Neuronal stem cell (in vitro differentiated cells): ENCODE measurements at regions not wholly inside any gene's neighbourhood (a gene's known extent, or its start where the extent isn't known, plus 50 kb on each side); places are given as distances from the start of the nearest gene placed in this dataset.

Experiments
- DNase-seq: peaks from one replicate; pipeline ENCODE4 v3.0.0-alpha.2; 2013; ENCODE audit warnings: low spot score
- H2AFZ ChIP-seq: one replicate; pipeline ENCODE4 v1.6.1; 2013; ENCODE audit warnings: mild to moderate bottlenecking, low read length, inconsistent platforms
- H2AK5ac ChIP-seq: 2 replicates; pipeline ENCODE4 v1.6.1; 2013; ENCODE audit warnings: low read depth, mild to moderate bottlenecking, inconsistent platforms, low read length, moderate library complexity, mixed read lengths
- H2BK120ac ChIP-seq: 2 replicates; pipeline ENCODE4 v1.6.1; 2013; ENCODE audit warnings: low read depth, mild to moderate bottlenecking, inconsistent platforms, low read length, moderate library complexity, mixed read lengths
- H2BK12ac ChIP-seq: one replicate; pipeline ENCODE4 v1.6.1; 2013; ENCODE audit warnings: low read length, inconsistent platforms
- H2BK15ac ChIP-seq: 2 replicates; pipeline ENCODE4 v1.6.1; 2013; ENCODE audit warnings: mild to moderate bottlenecking, low read length, inconsistent platforms, mixed read lengths
- H2BK5ac ChIP-seq: one replicate; pipeline ENCODE4 v1.6.1; 2013; ENCODE audit warnings: inconsistent platforms, mild to moderate bottlenecking, low read length, moderate library complexity
- H3K14ac ChIP-seq: one replicate; pipeline ENCODE4 v1.6.1; 2013; ENCODE audit warnings: low read length, inconsistent platforms
- H3K18ac ChIP-seq: 2 replicates; pipeline ENCODE4 v1.6.1; 2013; ENCODE audit warnings: low read length, inconsistent platforms
- H3K23ac ChIP-seq: 2 replicates; pipeline ENCODE4 v1.6.1; 2013; ENCODE audit warnings: low read depth, mild to moderate bottlenecking, mixed read lengths, low read length, inconsistent platforms; ENCODE audit not compliant: poor library complexity
- H3K27ac ChIP-seq: replicated peaks from 3 replicates; pipeline ENCODE4 v1.5.1; 2013; ENCODE audit warnings: low read length, inconsistent platforms
- H3K27me3 ChIP-seq, 3 experiments: 2 replicates each; pipeline ENCODE4 v1.6.1; 2013; ENCODE audit warnings: low read length in 3 of 3, mild to moderate bottlenecking in 2 of 3, inconsistent platforms in 1 of 3, low read depth in 1 of 3, mixed read lengths in 1 of 3, moderate library complexity in 1 of 3; ENCODE audit not compliant: control insufficient read depth in 3 of 3, insufficient read depth in 3 of 3
- H3K36me3 ChIP-seq, 2 donors: replicated peaks in 1 of 2; 2 replicates each; pipeline ENCODE4 v1.6.1; 2013; ENCODE audit warnings: low read length in 2 of 2; ENCODE audit not compliant: control insufficient read depth in 2 of 2, insufficient read depth in 2 of 2
- H3K4ac ChIP-seq: 2 replicates; pipeline ENCODE4 v1.6.1; 2013; ENCODE audit warnings: inconsistent platforms, mild to moderate bottlenecking, low read length, moderate library complexity
- H3K4me1 ChIP-seq, 2 donors: 1 replicate in 1 of 2; 2 replicates in 1 of 2; pipeline ENCODE4 v1.6.1; 2013; ENCODE audit warnings: low read length in 2 of 2, low read depth in 1 of 2; ENCODE audit not compliant: control insufficient read depth in 2 of 2, insufficient read depth in 1 of 2
- H3K4me2 ChIP-seq: one replicate; pipeline ENCODE4 v1.6.1; 2013; ENCODE audit warnings: mild to moderate bottlenecking, low read length, inconsistent platforms; ENCODE audit not compliant: insufficient read depth, poor library complexity, severe bottlenecking
- H3K4me3 ChIP-seq, 2 donors: 2 replicates each; pipeline ENCODE4 v1.5.1; 2013; ENCODE audit warnings: low read length in 2 of 2, mild to moderate bottlenecking in 2 of 2, inconsistent platforms in 1 of 2, moderate library complexity in 1 of 2
- H3K79me1 ChIP-seq: one replicate; pipeline ENCODE4 v1.6.1; 2013; ENCODE audit warnings: low read depth, mild to moderate bottlenecking, inconsistent platforms, low read length, moderate library complexity
- H3K9ac ChIP-seq: one replicate; pipeline ENCODE4 v1.6.1; 2013; ENCODE audit warnings: mild to moderate bottlenecking, low read depth, low read length, inconsistent platforms; ENCODE audit not compliant: poor library complexity
- H3K9me3 ChIP-seq, 2 donors: replicated peaks in 1 of 2; 2 replicates each; pipeline versions ENCODE3 to v1.6.1; 2013; ENCODE audit warnings: low read length in 2 of 2, mild to moderate bottlenecking in 2 of 2, inconsistent platforms in 1 of 2, low read depth in 1 of 2, mixed read lengths in 1 of 2, moderate library complexity in 1 of 2; ENCODE audit not compliant: control insufficient read depth in 2 of 2, insufficient read depth in 1 of 2
- H4K8ac ChIP-seq: one replicate; pipeline ENCODE4 v1.6.1; 2013; ENCODE audit warnings: low read depth, mild to moderate bottlenecking, inconsistent platforms, low read length, moderate library complexity
- H4K91ac ChIP-seq: one replicate; pipeline ENCODE4 v1.6.1; 2013; ENCODE audit warnings: low read length, low read depth, mild to moderate bottlenecking, inconsistent platforms; ENCODE audit not compliant: poor library complexity
- WGBS, 2 donors: extraction: QIAGEN DNeasy Blood & Tissue Kit; methylation state at CpG; one replicate each; pipeline ENCODE4 v1.1.7; 2013; ENCODE audit warnings: missing lambda C conversion rate in 2 of 2, mixed read lengths in 1 of 2; ENCODE audit not compliant: insufficient read length in 2 of 2, insufficient replicate concordance in 1 of 2; ENCODE audit errors: extremely low coverage in 2 of 2; 5-methylcytosine and 5-hydroxymethylcytosine counted together

- Histone ChIP-seq H3K27ac (no peak overlapping the region), H3K23ac (no peak overlapping the region), H2BK5ac (no peak overlapping the region), H3K4me3 (no peak overlapping the region), H4K91ac (no peak overlapping the region), H4K8ac (no peak overlapping the region), H3K4me2 (no peak overlapping the region), H3K79me1 (no peaks in the 10 kb centered on the region), H2AK5ac (no peak overlapping the region), H3K4ac (no peak overlapping the region), H2BK120ac (no peak overlapping the region), H3K4me1 (peaks cover 0 to 1% of the 10 kb centered on the region in 2 donors), H3K18ac (no peak overlapping the region), H2BK15ac (no peak overlapping the region), H3K9me3 (no peaks in the 10 kb centered on the region), H2BK12ac (no peak overlapping the region), H3K36me3 (no peaks in the 10 kb centered on the region), H3K9ac (no peak overlapping the region), H3K27me3 (no peaks in the 10 kb centered on the region), H3K14ac (no peak overlapping the region), H2AFZ (no peak overlapping the region)
- no peak for DNase-seq
- no CpG with 5 or more reads among the region's 2 CpGs for WGBS, 2 donors
Measured at GRCh38 chr6:105745464-105746129, 340.5 kb upstream of the PRDM1 start.

DNA sequence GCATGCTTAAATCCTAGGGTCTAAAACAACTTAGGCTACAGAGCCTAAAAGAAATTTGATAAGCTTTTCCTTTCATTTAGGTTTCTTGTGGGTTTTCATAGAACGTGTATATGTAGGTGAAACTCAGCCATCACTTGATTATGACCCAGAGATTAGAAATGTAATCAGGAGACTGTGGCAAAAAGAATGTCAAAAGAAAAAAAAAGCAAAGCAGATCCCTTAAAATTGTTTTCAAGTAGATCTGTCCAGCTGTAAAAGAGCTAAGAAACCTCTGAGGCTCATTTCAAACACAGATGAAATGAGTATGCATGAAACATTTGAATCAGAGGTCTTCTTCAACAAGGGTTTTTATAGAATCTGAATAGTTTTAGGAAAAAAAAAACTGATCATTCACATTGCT lies 341.3 kb upstream of the PRDM1 start:
- no peaks in the 10 kb centered on the region for H3K27me3 ChIP-seq
- no peak overlapping the region for H4K91ac ChIP-seq
- no peak overlapping the region for H4K8ac ChIP-seq
- peaks cover 0 to 1% of the 10 kb centered on the region in 2 donors for H3K4me1 ChIP-seq
- H2AFZ ChIP-seq = no peak overlapping the region
- H3K4ac ChIP-seq = no peak overlapping the region
- H2BK15ac ChIP-seq = no peak overlapping the region
- no peak overlapping the region for H3K9ac ChIP-seq
- H2BK120ac ChIP-seq = no peak overlapping the region
- no peak overlapping the region for H3K27ac ChIP-seq
- H3K79me1 ChIP-seq = no peaks in the 10 kb centered on the region
- H2BK5ac ChIP-seq = no peak overlapping the region
- no peak overlapping the region for H3K14ac ChIP-seq
- no peaks in the 10 kb centered on the region for H3K36me3 ChIP-seq
- no peak overlapping the region for H3K23ac ChIP-seq
- H3K4me2 ChIP-seq = no peak overlapping the region
- WGBS, 2 donors = no CpG with 5 or more reads among the region's 1 CpG
- H2AK5ac ChIP-seq = no peak overlapping the region
- H3K18ac ChIP-seq = no peak overlapping the region
- no peak overlapping the region for H3K4me3 ChIP-seq
- DNase-seq = no peak
- no peaks in the 10 kb centered on the region for H3K9me3 ChIP-seq
- no peak overlapping the region for H2BK12ac ChIP-seq

GRCh38 chr6:105740946-105741645 lies 338.2 kb upstream of the PREP start:
- Histone ChIP-seq H3K14ac (no peak overlapping the region), H2BK12ac (no peak overlapping the region), H2BK120ac (no peak overlapping the region), H2AFZ (no peak overlapping the region), H3K27ac (no peak overlapping the region), H3K9me3 (no peaks in the 10 kb centered on the region), H3K23ac (no peak overlapping the region), H4K91ac (no peak overlapping the region), H3K9ac (no peak overlapping the region), H2BK15ac (no peak overlapping the region), H3K18ac (no peak overlapping the region), H3K4me3 (no peak overlapping the region), H3K4me2 (no peak overlapping the region), H2BK5ac (no peak overlapping the region), H3K36me3 (no peaks in the 10 kb centered on the region), H3K79me1 (no peaks in the 10 kb centered on the region), H2AK5ac (no peak overlapping the region), H3K27me3 (no peaks in the 10 kb centered on the region), H3K4me1 (no peaks in the 10 kb centered on the region), H4K8ac (no peak overlapping the region), H3K4ac (no peak overlapping the region)
- WGBS, 2 donors = no CpG with 5 or more reads among the region's 7 CpGs
- DNase-seq = no peak

DNA sequence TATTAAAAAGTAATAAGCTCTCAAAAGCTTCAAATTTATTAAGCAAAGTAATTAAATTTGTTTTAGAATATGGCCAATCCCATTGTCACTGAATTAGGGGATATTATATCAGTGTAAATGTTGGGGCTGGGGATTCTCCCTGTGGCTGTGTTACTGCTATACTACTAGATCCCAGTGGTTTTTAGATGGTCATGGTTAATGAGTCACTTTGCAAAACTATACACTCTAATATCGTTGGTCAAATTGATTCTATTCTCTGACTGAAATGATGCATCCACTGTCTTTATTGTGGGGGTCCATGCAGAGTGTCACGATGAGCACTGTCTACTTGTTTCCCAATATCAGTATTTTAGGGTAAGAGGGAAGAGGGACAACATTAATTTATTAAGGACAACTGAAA lies 336.9 kb upstream of the PREP start:
- DNase-seq = no peak
- no peak overlapping the region for H3K23ac ChIP-seq
- no peak overlapping the region for H2BK12ac ChIP-seq
- no peaks in the 10 kb centered on the region for H3K9me3 ChIP-seq
- no peak overlapping the region for H2AK5ac ChIP-seq
- no peak overlapping the region for H4K8ac ChIP-seq
- H3K4ac ChIP-seq = no peak overlapping the region
- H4K91ac ChIP-seq = no peak overlapping the region
- H2BK5ac ChIP-seq = no peak overlapping the region
- H3K14ac ChIP-seq = no peak overlapping the region
- no peak overlapping the region for H3K9ac ChIP-seq
- H3K18ac ChIP-seq = no peak overlapping the region
- no peak overlapping the region for H3K27ac ChIP-seq
- no peak overlapping the region for H3K4me3 ChIP-seq
- H3K36me3 ChIP-seq = no peaks in the 10 kb centered on the region
- no peaks in the 10 kb centered on the region for H3K27me3 ChIP-seq
- WGBS, 2 donors = no CpG with 5 or more reads among the region's 2 CpGs
- H2BK120ac ChIP-seq = no peak overlapping the region
- no peak overlapping the region for H2AFZ ChIP-seq
- H3K4me2 ChIP-seq = no peak overlapping the region
- H2BK15ac ChIP-seq = no peak overlapping the region
- no peaks in the 10 kb centered on the region for H3K4me1 ChIP-seq
- H3K79me1 ChIP-seq = no peaks in the 10 kb centered on the region
